ENCODE measurements at regions not wholly inside any gene's neighbourhood (a gene's known extent, or its start where the extent isn't known, plus 50 kb on each side); places are given as distances from the start of the nearest gene placed in this dataset.

DNA sequence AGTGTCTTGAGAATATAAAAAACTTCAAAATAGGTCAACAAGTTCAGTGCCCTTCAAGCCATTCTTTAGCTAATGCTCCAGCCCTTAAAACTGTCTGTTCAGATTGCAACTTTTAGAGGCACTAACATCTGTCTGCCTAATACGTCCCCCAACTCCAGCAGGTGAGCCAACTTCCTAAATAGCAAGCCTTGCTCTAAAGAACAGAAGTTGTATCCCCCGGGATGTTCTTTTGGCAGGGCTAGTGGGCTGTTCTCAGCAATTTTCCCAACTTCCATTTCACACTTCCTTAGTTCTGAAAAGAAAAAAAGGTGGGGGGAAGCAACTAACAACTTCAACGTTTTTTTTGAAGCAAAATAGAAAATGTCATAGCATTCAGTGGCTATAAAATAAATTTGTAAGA, 290.0 kb upstream of the PTCHD4 start:
- Histone ChIP-seq H3K4me1 (no peaks in the 10 kb centered on the region), H3K27ac (no peak overlapping the region), H3K27me3 (no peaks in the 10 kb centered on the region), H3K4me3 (no peak overlapping the region), H3K9me3 (no peaks in the 10 kb centered on the region), H3K36me3 (no peaks in the 10 kb centered on the region)
- TF ChIP-seq, protein P1, sequence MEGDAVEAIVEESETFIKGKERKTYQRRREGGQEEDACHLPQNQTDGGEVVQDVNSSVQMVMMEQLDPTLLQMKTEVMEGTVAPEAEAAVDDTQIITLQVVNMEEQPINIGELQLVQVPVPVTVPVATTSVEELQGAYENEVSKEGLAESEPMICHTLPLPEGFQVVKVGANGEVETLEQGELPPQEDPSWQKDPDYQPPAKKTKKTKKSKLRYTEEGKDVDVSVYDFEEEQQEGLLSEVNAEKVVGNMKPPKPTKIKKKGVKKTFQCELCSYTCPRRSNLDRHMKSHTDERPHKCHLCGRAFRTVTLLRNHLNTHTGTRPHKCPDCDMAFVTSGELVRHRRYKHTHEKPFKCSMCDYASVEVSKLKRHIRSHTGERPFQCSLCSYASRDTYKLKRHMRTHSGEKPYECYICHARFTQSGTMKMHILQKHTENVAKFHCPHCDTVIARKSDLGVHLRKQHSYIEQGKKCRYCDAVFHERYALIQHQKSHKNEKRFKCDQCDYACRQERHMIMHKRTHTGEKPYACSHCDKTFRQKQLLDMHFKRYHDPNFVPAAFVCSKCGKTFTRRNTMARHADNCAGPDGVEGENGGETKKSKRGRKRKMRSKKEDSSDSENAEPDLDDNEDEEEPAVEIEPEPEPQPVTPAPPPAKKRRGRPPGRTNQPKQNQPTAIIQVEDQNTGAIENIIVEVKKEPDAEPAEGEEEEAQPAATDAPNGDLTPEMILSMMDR (IDR thresholded peaks at IDR 0.05) = no peak
- no peak for DNase-seq
- intact Hi-C loops (cut with DNase I; ENCODE audit: low total_unique reads) = no loop called here

DNA sequence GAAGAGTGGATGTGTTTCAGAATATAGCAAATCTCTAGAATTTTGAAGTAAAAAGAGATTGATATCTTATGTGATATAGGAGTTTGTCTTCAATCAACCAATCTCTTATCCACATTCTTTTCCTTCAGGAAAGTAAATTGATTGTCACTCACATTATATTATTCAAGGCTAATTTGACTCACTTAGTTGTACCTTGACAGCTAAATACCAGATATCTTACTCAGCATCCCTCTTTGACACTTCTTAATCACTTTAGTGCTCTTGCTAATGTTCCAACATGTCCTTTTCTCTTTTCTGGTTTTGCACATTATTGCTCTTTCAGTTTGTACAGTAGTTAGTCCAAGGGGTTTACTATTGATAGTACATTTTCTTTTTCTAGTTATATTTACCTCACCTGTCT, 286.9 kb upstream of the PTCHD4 start:
- Histone ChIP-seq H3K9me3 (no peaks in the 10 kb centered on the region), H3K36me3 (no peaks in the 10 kb centered on the region), H3K27ac (no peak overlapping the region), H3K4me3 (no peak overlapping the region), H3K27me3 (no peaks in the 10 kb centered on the region), H3K4me1 (no peaks in the 10 kb centered on the region)
- TF ChIP-seq, protein P1 (IDR thresholded peaks at IDR 0.05) = no peak
- intact Hi-C loops (cut with DNase I; ENCODE audit: low total_unique reads) = no loop called here
- DNase-seq = no peak

DNA sequence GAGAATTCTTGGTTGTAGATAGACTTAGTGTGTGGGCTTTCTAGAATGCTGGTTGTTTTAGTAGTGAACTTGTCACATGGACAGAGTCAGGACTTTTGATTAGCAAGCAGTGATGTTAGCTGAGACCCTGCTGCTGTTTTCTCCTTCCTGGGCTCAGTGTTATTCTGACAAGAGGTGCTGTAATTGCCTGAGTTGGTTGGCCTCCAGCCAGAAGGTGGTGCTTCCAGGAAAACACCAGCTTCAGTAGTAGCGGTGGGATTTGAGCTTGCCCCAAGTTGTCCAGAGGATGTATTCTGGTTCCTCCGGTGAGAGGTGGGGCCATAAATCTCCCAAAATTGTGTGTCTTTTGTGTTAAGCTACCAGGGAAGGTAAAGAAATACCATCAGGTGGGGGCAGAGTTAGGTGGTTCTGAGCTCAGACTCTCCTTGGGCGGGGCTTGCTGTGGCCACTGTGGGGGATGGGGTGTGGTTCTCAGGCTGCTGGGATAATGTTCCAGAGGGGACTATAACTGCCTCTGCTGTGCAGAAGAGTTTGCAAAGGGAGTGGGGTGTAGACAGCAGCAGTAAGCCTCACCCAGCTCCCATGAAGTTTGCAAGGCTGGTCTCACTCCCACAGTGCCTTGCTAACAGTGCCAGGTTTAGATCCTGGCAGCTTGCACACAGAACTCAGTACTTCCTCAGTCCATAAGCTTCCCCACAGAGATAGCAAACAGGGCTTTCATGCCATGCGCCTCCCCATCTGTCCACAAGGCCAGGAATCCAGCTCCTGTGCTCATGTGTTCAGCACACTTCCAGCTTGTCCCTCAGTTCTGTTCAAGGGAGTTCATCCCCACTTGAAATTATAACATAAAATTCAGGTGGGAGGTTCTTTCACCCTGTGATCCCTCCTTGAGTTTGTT, 278.4 kb upstream of the PTCHD4 start:
- DNase-seq = no peak
- TF ChIP-seq, protein P1 (IDR thresholded peaks at IDR 0.05) = no peak
- Histone ChIP-seq H3K4me3 (no peak overlapping the region), H3K36me3 (no peaks in the 10 kb centered on the region), H3K27me3 (no peaks in the 10 kb centered on the region), H3K9me3 (peaks cover 0 to 10% (median 0%) of the 10 kb centered on the region in 3 donors), H3K27ac (no peak overlapping the region), H3K4me1 (no peaks in the 10 kb centered on the region)
- intact Hi-C loops (cut with DNase I; ENCODE audit: low total_unique reads) = no loop called here

DNA sequence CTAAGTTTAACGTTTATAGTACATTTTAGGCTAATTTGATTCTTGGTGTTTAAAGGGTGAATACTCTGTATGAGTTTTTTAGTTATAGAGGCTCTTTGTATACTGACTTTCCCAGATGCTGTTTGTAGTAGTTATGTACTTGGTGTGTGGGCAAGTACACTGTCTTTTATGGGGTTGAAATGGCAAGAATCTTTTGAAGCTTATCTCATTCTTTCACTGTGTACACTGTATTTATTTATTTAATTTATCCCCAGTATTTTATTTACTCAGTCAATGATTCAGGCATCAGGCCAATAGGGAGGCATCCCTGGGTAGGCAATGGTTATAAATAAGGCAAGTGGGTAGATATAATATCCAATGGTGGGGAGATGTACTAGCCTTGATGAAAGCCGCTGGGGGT, 277.0 kb upstream of the PTCHD4 start:
- no peak overlapping the region for H3K4me3 ChIP-seq
- no peaks in the 10 kb centered on the region for H3K4me1 ChIP-seq
- peaks cover 0 to 10% (median 0%) of the 10 kb centered on the region in 3 donors for H3K9me3 ChIP-seq
- no peak overlapping the region for H3K27ac ChIP-seq
- no peaks in the 10 kb centered on the region for H3K36me3 ChIP-seq
- no peaks in the 10 kb centered on the region for H3K27me3 ChIP-seq
- intact Hi-C loops (cut with DNase I; ENCODE audit: low total_unique reads) = no loop called here
- DNase-seq = no peak
- TF ChIP-seq, protein P1 (IDR thresholded peaks at IDR 0.05) = no peak

DNA sequence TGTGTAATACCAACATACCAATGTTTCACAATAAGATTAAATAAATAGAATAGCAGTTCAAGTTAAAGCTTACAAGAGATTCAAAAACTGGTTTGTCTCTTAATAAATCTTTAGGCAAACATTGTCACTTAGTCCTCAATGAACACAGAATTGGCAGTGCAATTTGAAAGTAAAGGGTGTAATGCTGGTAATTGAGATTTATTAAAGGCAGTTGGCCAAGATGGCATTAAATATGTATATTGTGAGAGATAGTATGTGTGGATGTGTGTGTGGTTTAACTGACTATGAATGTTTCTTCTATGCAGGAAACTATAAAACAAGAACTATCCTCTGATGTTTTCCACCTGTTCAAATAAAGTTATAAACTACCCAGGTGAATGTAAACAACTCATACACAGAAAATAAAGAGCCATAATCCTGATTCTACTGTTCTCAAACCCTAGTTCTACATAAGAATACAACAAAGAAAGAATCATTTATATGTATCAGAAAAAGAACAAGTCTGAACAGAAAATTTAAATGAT, 267.9 kb upstream of the PTCHD4 start:
- Histone ChIP-seq H3K9me3 (no peaks in the 10 kb centered on the region), H3K27me3 (no peaks in the 10 kb centered on the region), H3K4me1 (no peaks in the 10 kb centered on the region), H3K4me3 (no peak overlapping the region), H3K27ac (no peak overlapping the region), H3K36me3 (no peaks in the 10 kb centered on the region)
- intact Hi-C loops (cut with DNase I; ENCODE audit: low total_unique reads) = no loop called here
- DNase-seq = no peak
- TF ChIP-seq, protein P1 (IDR thresholded peaks at IDR 0.05) = no peak
